ENCODE measurements at regions not wholly inside any gene's neighbourhood (a gene's known extent, or its start where the extent isn't known, plus 50 kb on each side); places are given as distances from the start of the nearest gene placed in this dataset.

DNA sequence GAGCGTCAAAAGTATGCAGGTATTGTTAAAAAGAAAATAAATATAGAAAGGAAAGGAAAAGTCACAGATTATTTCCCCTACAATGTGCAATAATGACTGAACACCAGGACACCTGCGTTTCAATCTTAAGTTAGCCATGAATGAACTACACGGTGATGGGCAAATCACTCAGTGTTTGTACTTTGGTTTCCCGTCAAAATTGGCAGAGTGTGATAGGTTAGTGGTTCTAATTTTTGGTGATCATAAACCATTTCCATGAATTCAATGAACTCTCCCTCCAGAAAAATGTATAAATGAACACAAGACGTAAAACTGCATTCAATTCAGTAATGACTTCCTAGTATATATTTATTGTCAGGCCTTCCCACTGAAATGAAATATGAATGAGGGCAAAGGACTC lies 59.0 kb upstream of the ITGA1 start:
- TF ChIP-seq POLR2AphosphoS5 (IDR thresholded peaks at IDR 0.05; ENCODE audit: borderline replicate concordance, low read depth, low read length) = no peak
- no peak for TF ChIP-seq EZH2 (IDR thresholded peaks at IDR 0.05)
- no peak for TF ChIP-seq FOXP2 (optimal IDR thresholded peaks at IDR 0.05; ENCODE audit: control extremely low read depth, extremely low read length, insufficient read depth)

Measured in SK-N-MC (cell line).